Neural cell (in vitro differentiated cells): ENCODE measurements at regions not wholly inside any gene's neighbourhood (a gene's known extent, or its start where the extent isn't known, plus 50 kb on each side); places are given as distances from the start of the nearest gene placed in this dataset.

Experiments used
- H2AFZ ChIP-seq: fragments of 200-600, 300-800 bp; sonication (generic), shearing (Covaris generic); 2 replicates; pipeline ENCODE4 v1.6.0; 2014; ENCODE audit warnings: low read depth, mild to moderate bottlenecking, antibody characterized with exemption, low read length, moderate library complexity
- H3F3A ChIP-seq: fragments of 200-600 bp; shearing (Covaris generic); 2 replicates; pipeline ENCODE4 v1.6.1; 2016; ENCODE audit warnings: mild to moderate bottlenecking, moderate library complexity, mixed read lengths, antibody characterized with exemption, low read length; ENCODE audit not compliant: insufficient read depth, poor library complexity, severe bottlenecking
- H3K27ac ChIP-seq: fragments of 200-600, 300-800 bp; sonication (generic), shearing (Covaris generic); 2 replicates; pipeline ENCODE4 v1.5.1; 2014; ENCODE audit warnings: mild to moderate bottlenecking, low read length, moderate library complexity
- H3K27me3 ChIP-seq: fragments of 300-800, 200-600 bp; sonication (generic), shearing (Covaris generic); 2 replicates; pipeline ENCODE4 v1.6.0; 2014; ENCODE audit warnings: mild to moderate bottlenecking, low read depth, low read length, moderate library complexity; ENCODE audit not compliant: insufficient read depth
- H3K36me3 ChIP-seq: fragments of 300-800, 200-600 bp; sonication (generic), shearing (Covaris generic); 2 replicates; pipeline ENCODE4 v1.5.1; 2014; ENCODE audit warnings: mild to moderate bottlenecking, antibody characterized with exemption, low read length, moderate library complexity; ENCODE audit not compliant: insufficient read depth
- H3K4me2 ChIP-seq: fragments of 300-800, 200-600 bp; sonication (generic), shearing (Covaris generic); 2 replicates; pipeline ENCODE4 v1.6.0; 2014; ENCODE audit warnings: mild to moderate bottlenecking, low read length
- H3K4me3 ChIP-seq: fragments of 300-800, 200-600 bp; sonication (generic), shearing (Covaris generic); 2 replicates; pipeline ENCODE4 v1.5.1; 2014; ENCODE audit warnings: mild to moderate bottlenecking, low read length, moderate library complexity
- H3K79me2 ChIP-seq: fragments of 200-600 bp; shearing (Covaris generic); replicated peaks from 2 replicates; pipeline ENCODE4 v1.6.0; 2014; ENCODE audit warnings: mild to moderate bottlenecking, low read length, moderate library complexity; ENCODE audit not compliant: insufficient read depth
- H3K9ac ChIP-seq: fragments of 300-800, 200-600 bp; sonication (generic), shearing (Covaris generic); 2 replicates; pipeline ENCODE4 v1.6.1; 2016; ENCODE audit warnings: mild to moderate bottlenecking, low read length, mixed read lengths
- H3K9me2 ChIP-seq: fragments of 200-600 bp; shearing (Covaris generic); 2 replicates; pipeline ENCODE4 v1.6.1; 2016; ENCODE audit warnings: mild to moderate bottlenecking, low read length, mixed read lengths; ENCODE audit not compliant: insufficient read depth
- H3K9me3 ChIP-seq: fragments of 200-600, 300-800 bp; sonication (generic), shearing (Covaris generic); 2 replicates; pipeline ENCODE4 v1.6.1; 2016; ENCODE audit warnings: mild to moderate bottlenecking, mixed run types, low read length, moderate library complexity, mixed read lengths
- H4K20me1 ChIP-seq: fragments of 200-600 bp; shearing (Covaris generic); 2 replicates; pipeline ENCODE4 v1.6.1; 2016; ENCODE audit warnings: mild to moderate bottlenecking, mixed run types; ENCODE audit not compliant: insufficient read depth
- CTCF ChIP-seq: fragments of 450-650 bp; IDR thresholded peaks from 2 replicates; pipeline ENCODE4 v1.5.1; 2014; ENCODE audit warnings: antibody characterized with exemption, mild to moderate bottlenecking, moderate library complexity; ENCODE audit not compliant: poor library complexity, severe bottlenecking
- EP300 ChIP-seq: fragments of 450-650 bp; conservative IDR thresholded peaks from 2 replicates; pipeline ENCODE4 v1.6.1; 2014; ENCODE audit warnings: antibody characterized with exemption, mild to moderate bottlenecking, moderate library complexity; ENCODE audit not compliant: poor library complexity, severe bottlenecking
- EZH2 ChIP-seq: fragments of 200-600, 300-800 bp; shearing (Covaris generic), sonication (generic); IDR thresholded peaks from 2 replicates; pipeline ENCODE4 v1.6.1; 2014; ENCODE audit warnings: antibody characterized with exemption, low read length, borderline replicate concordance, mild to moderate bottlenecking; ENCODE audit not compliant: insufficient read depth, poor library complexity, severe bottlenecking
- MXI1 ChIP-seq: fragments of 450-650 bp; conservative IDR thresholded peaks from 2 replicates; pipeline ENCODE4 v1.6.1; 2014; ENCODE audit warnings: antibody characterized with exemption, mild to moderate bottlenecking; ENCODE audit not compliant: poor library complexity, severe bottlenecking
- POLR2AphosphoS5 ChIP-seq: IDR thresholded peaks from 2 replicates; pipeline ENCODE4 v1.6.1; 2012
- RAD21 ChIP-seq: fragments of 450-650 bp; conservative IDR thresholded peaks from 2 replicates; pipeline ENCODE4 v1.6.1; 2014; ENCODE audit warnings: antibody characterized with exemption, mild to moderate bottlenecking, moderate library complexity
- REST ChIP-seq: IDR thresholded peaks from 2 replicates; pipeline ENCODE4 v1.6.1; 2012; ENCODE audit warnings: borderline replicate concordance
- SMC3 ChIP-seq: fragments of 450-650 bp; conservative IDR thresholded peaks from 2 replicates; pipeline ENCODE4 v1.6.1; 2014; ENCODE audit warnings: antibody characterized with exemption, mild to moderate bottlenecking, moderate library complexity; ENCODE audit not compliant: poor library complexity
- TAF1 ChIP-seq: IDR thresholded peaks from 2 replicates; pipeline ENCODE4 v1.6.1; 2012; ENCODE audit warnings: low read depth

GRCh38 chr3:162992741-162993140 lies 1496.1 kb downstream of the OTOL1 start:
- peaks cover 4% of the 10 kb centered on the region for H3K9me3 ChIP-seq
- H3K4me3 ChIP-seq = no peak overlapping the region
- no peak for TF ChIP-seq REST
- TF ChIP-seq MXI1 = no peak
- no peak for TF ChIP-seq EP300
- no peak for TF ChIP-seq POLR2AphosphoS5

GRCh38 chr3:162994165-162994564 lies 1497.6 kb downstream of the OTOL1 start:
- Histone ChIP-seq H3F3A (no peaks in the 10 kb centered on the region), H4K20me1 (no peaks in the 10 kb centered on the region), H3K9ac (no peak overlapping the region), H3K9me3 (peaks cover 4% of the 10 kb centered on the region), H2AFZ (no peak overlapping the region), H3K27ac (no peak overlapping the region), H3K36me3 (no peaks in the 10 kb centered on the region), H3K27me3 (no peaks in the 10 kb centered on the region), H3K4me2 (no peak overlapping the region), H3K9me2 (no peaks in the 10 kb centered on the region), H3K79me2 (no peaks in the 10 kb centered on the region), H3K4me3 (no peak overlapping the region)
- no peak for TF ChIP-seq CTCF
- TF ChIP-seq TAF1 = no peak
- TF ChIP-seq RAD21 = no peak
- no peak for TF ChIP-seq EP300
- no peak for TF ChIP-seq EZH2
- TF ChIP-seq REST = no peak
- TF ChIP-seq POLR2AphosphoS5 = no peak
- no peak for TF ChIP-seq MXI1
- TF ChIP-seq SMC3 = no peak

More at GRCh38 chr3:162992741-162993140, 1496.1 kb downstream of the OTOL1 start:
- no peaks in the 10 kb centered on the region for H3K27me3 ChIP-seq
- H3F3A ChIP-seq = no peaks in the 10 kb centered on the region
- H3K9me2 ChIP-seq = no peaks in the 10 kb centered on the region
- H2AFZ ChIP-seq = no peak overlapping the region
- H3K79me2 ChIP-seq = no peaks in the 10 kb centered on the region
- H3K36me3 ChIP-seq = no peaks in the 10 kb centered on the region
- H3K4me2 ChIP-seq = no peak overlapping the region
- no peak overlapping the region for H3K27ac ChIP-seq
- H4K20me1 ChIP-seq = no peaks in the 10 kb centered on the region
- no peak overlapping the region for H3K9ac ChIP-seq
